ENCODE measurements at regions not wholly inside any gene's neighbourhood (a gene's known extent, or its start where the extent isn't known, plus 50 kb on each side); places are given as distances from the start of the nearest gene placed in this dataset.
"Not testable (repeated sequence)": the region's sequence is repeated elsewhere in the genome, so short reads cannot be mapped to it uniquely, and the experiment has no call there.

DNA sequence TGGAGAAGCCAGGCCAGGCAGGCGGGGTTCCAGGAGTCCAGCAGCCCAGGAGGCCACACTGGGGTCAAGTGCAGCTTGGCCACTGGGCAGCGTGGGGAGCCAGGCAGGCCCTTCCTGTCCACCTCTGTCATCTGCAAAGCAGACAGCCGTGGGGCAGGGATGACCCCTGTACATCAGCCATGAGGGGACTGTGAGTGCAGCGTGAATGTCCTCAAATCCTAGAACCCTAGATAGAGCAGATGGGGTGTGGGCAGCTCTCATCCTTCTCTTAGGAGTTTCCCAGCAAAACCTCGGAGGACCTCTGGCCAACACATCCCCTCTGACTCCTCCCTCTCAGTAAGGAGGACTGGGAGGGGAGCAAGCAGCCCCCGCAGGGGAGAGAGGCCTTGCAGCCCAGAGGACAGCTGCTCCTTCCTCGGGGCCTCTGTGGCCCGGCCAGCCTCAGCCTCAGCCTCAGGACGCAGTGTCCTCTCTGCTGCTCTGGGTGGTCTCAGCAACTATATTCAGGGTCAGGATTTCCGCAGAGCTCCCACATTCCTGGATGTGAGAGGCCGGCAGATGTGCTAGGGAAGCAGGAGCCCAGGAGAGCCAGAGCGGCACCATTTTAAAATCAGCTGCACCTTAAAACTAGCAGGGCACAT is 820.5 kb downstream of the BRD1 start:
- TF ChIP-seq, protein P1, sequence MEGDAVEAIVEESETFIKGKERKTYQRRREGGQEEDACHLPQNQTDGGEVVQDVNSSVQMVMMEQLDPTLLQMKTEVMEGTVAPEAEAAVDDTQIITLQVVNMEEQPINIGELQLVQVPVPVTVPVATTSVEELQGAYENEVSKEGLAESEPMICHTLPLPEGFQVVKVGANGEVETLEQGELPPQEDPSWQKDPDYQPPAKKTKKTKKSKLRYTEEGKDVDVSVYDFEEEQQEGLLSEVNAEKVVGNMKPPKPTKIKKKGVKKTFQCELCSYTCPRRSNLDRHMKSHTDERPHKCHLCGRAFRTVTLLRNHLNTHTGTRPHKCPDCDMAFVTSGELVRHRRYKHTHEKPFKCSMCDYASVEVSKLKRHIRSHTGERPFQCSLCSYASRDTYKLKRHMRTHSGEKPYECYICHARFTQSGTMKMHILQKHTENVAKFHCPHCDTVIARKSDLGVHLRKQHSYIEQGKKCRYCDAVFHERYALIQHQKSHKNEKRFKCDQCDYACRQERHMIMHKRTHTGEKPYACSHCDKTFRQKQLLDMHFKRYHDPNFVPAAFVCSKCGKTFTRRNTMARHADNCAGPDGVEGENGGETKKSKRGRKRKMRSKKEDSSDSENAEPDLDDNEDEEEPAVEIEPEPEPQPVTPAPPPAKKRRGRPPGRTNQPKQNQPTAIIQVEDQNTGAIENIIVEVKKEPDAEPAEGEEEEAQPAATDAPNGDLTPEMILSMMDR (IDR thresholded peaks at IDR 0.05; ENCODE audit: extremely low read depth, missing control alignments): no peak
- no peak for DNase-seq (ENCODE audit: low spot score)

DNA sequence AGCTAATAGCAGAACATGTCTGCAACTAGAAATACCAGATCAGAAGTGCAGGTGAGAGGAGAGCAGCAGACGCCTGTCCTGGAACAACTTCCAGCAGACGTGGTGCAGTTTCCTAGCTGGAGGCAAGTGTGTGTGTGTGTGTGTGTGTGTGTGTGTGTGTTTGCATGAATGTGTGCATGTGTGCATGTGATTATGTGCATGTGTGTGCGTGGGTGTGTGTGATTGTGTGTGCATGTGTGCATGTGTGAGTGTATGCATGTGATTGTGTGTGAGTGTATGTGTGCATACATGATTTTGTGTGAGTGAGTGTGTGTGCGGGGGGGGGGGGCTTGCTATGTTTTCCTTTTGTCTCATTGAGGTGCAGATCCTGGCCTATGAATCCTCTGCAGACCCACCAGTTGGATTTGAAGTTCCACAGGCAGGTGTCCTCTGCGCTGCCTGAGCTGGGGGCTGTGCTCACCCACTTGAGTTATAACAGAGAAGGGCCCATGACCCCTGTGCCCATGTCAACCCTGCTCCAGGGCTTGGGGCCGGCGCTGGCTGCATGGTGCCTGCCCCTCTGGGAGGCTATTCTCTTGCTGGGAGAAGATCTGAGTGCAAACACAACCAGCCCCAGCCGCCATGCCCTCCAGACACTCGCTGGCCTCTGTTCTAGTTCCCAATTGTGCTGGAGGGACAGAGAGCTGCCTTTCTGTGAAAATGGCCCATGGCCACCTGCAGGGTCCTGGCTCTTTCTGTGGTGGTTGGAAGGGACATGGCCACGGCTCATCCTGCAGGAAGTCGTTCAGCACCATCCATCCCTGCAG is 821.3 kb downstream of the BRD1 start:
- no peak for DNase-seq (ENCODE audit: low spot score)

DNA sequence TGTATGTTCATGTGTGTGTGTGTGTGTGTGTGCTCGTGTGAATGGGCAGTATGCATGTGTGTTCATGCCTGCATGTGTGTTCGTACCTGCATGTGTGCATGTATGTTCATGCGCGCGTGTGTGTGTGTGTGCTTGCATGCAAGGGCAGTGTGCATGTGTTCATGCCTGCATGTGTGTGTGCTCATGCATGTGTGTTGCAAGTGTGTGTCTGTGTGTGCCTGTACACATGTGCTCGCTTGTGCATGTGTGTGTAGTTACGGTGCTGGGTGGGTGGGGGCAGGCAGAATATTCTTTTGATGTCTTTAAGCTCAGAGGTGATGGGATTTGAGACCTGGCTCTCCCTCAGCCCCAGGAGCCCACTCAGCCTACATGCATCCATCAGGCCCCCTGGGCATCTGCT is 822.1 kb downstream of the BRD1 start:
- no peak for DNase-seq (ENCODE audit: low spot score)
- TF ChIP-seq, protein P1 (IDR thresholded peaks at IDR 0.05; ENCODE audit: extremely low read depth, missing control alignments): no peak

More for the DNA sequence above, 821.3 kb downstream of the BRD1 start:
- TF ChIP-seq, protein P1 (IDR thresholded peaks at IDR 0.05; ENCODE audit: extremely low read depth, missing control alignments): no peak

- DNase-seq (ENCODE audit: low spot score): no peak
- TF ChIP-seq, protein P1 (IDR thresholded peaks at IDR 0.05; ENCODE audit: extremely low read depth, missing control alignments): no peak
Measured at GRCh38 chr22:49004484-49005399, 822.9 kb downstream of the BRD1 start.

- not testable (repeated sequence) for DNase-seq (ENCODE audit: low spot score)
Measured at GRCh38 chr22:48997605-48998004, 830.1 kb downstream of the BRD1 start.

DNA sequence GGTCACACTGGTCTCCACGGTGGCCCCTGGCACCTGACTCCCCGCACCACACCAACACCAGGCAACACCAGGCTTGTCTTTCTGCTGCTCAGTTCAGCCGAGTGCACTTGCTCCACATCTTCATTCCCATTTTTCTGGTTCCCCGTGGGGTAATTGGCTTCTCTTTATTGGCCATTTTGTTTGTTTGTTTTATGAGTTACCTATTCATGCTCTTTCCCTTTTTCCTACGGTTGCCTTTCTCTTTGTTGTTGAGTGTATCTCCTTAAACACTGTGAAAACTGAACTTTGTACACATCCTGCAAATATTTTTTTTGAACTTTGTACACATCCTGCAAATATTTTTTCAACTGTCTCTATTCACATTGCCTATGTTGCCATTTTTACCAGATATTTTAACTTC is 834.0 kb downstream of the BRD1 start:
- no peak for DNase-seq (ENCODE audit: low spot score)
- TF ChIP-seq, protein P1 (IDR thresholded peaks at IDR 0.05; ENCODE audit: extremely low read depth, missing control alignments): no peak

GRCh38 chr22:48984639-48985038 is 843.0 kb downstream of the BRD1 start:
- TF ChIP-seq, protein P1 (IDR thresholded peaks at IDR 0.05; ENCODE audit: extremely low read depth, missing control alignments): no peak
- DNase-seq (ENCODE audit: low spot score): no peak

Measured in GM20000 (cell line).